A204.1 (cell line): ENCODE measurements at regions not wholly inside any gene's neighbourhood (a gene's known extent, or its start where the extent isn't known, plus 50 kb on each side); places are given as distances from the start of the nearest gene placed in this dataset.

Experiments used
- FAIRE-seq: peaks from 2 replicates; lab custom pipeline; 2012; peaks lifted over from hg19 to GRCh38; lab: Jason Lieb, UNC

- no peak for FAIRE-seq
Observed at GRCh38 chr1:91148641-91149069, 126.8 kb upstream of the ZNF644 start.

- no peak for FAIRE-seq
Observed at GRCh38 chr1:91141858-91142257, 120.0 kb upstream of the ZNF644 start.

- FAIRE-seq: no peak
Observed at GRCh38 chr1:91138959-91139358, 117.1 kb upstream of the ZNF644 start.

- no peak for FAIRE-seq
Observed at GRCh38 chr1:91137173-91137852, 115.5 kb upstream of the ZNF644 start.

- FAIRE-seq: no peak
Observed at GRCh38 chr1:91135799-91136198, 114.0 kb upstream of the ZNF644 start.

GRCh38 chr1:91133248-91133647 is 111.4 kb upstream of the ZNF644 start:
- no peak for FAIRE-seq

GRCh38 chr1:91130256-91130985 is 108.6 kb upstream of the ZNF644 start:
- FAIRE-seq: no peak

GRCh38 chr1:91129458-91129857 is 107.6 kb upstream of the ZNF644 start:
- FAIRE-seq: no peak

GRCh38 chr1:91129017-91129416 is 107.2 kb upstream of the ZNF644 start:
- FAIRE-seq: no peak

GRCh38 chr1:91124989-91125417 is 103.2 kb upstream of the ZNF644 start:
- FAIRE-seq: no peak

GRCh38 chr1:91124290-91124985 is 102.6 kb upstream of the ZNF644 start:
- no peak for FAIRE-seq

GRCh38 chr1:91123773-91124172 is 101.9 kb upstream of the ZNF644 start:
- FAIRE-seq: no peak

- FAIRE-seq: no peak
Observed at GRCh38 chr1:91123319-91123718, 101.5 kb upstream of the ZNF644 start.

- no peak for FAIRE-seq
Observed at GRCh38 chr1:91122106-91122717, 100.4 kb upstream of the ZNF644 start.

GRCh38 chr1:91121366-91121765 is 99.5 kb upstream of the ZNF644 start:
- no peak for FAIRE-seq

- FAIRE-seq: no peak
Observed at GRCh38 chr1:91120936-91121335, 99.1 kb upstream of the ZNF644 start.

GRCh38 chr1:91120421-91120820 is 98.6 kb upstream of the ZNF644 start:
- no peak for FAIRE-seq

GRCh38 chr1:91104712-91105111 is 82.9 kb upstream of the ZNF644 start:
- FAIRE-seq: no peak

GRCh38 chr1:91101328-91101727 is 79.5 kb upstream of the ZNF644 start:
- FAIRE-seq: no peak

GRCh38 chr1:91099746-91100621 is 78.1 kb upstream of the ZNF644 start:
- FAIRE-seq: no peak

GRCh38 chr1:91098299-91098906 is 76.6 kb upstream of the ZNF644 start:
- FAIRE-seq: no peak
